K562 (cell line): ENCODE measurements at regions not wholly inside any gene's neighbourhood (a gene's known extent, or its start where the extent isn't known, plus 50 kb on each side); places are given as distances from the start of the nearest gene placed in this dataset.

Experiments used
- BRF2 ChIP-seq: IDR thresholded peaks from 3 replicates; pipeline ENCODE4 v1.6.1; 2011; ENCODE audit warnings: borderline replicate concordance, mild to moderate bottlenecking; ENCODE audit not compliant: insufficient read length, insufficient read depth
- CBX8 ChIP-seq: fragments of 200-600 bp; sonication (generic); IDR thresholded peaks from 2 replicates; pipeline ENCODE4 v1.6.1; 2012; ENCODE audit warnings: borderline replicate concordance, mixed run types, low read depth, mild to moderate bottlenecking, moderate library complexity, mixed read lengths, low read length, control low read depth, inconsistent platforms; ENCODE audit not compliant: poor library complexity, severe bottlenecking; ENCODE audit errors: extremely low read depth
- CTCF ChIP-seq, 3 experiments: IDR thresholded peaks in 2 of 3; conservative IDR thresholded peaks in 1 of 3; 2 replicates each; pipeline ENCODE4 v1.5.1; 2011 to 2012; ENCODE audit warnings: low read length in 3 of 3, mild to moderate bottlenecking in 3 of 3, control low read depth in 2 of 3, improper control_type of control experiment in 1 of 3, inconsistent platforms in 1 of 3, low read depth in 1 of 3, mixed read lengths in 1 of 3, moderate library complexity in 1 of 3; ENCODE audit not compliant: insufficient read depth in 2 of 3
- DPF2 ChIP-seq: fragments of 450-650 bp; IDR thresholded peaks from 2 replicates; pipeline ENCODE4 v1.6.1; 2016
- EP300 ChIP-seq: IDR thresholded peaks from 2 replicates; pipeline ENCODE4 v1.6.1; 2012; ENCODE audit warnings: low read length, improper control_type of control experiment
- PHF8 ChIP-seq: fragments of 200-600 bp; sonication (generic); IDR thresholded peaks from 2 replicates; pipeline ENCODE4 v1.6.1; 2012; ENCODE audit warnings: mixed run types, mild to moderate bottlenecking, inconsistent platforms, low read length, moderate library complexity, borderline replicate concordance
- RAD51 ChIP-seq: fragments of 450-650 bp; IDR thresholded peaks from 2 replicates; pipeline ENCODE4 v1.7.1; 2016; ENCODE audit warnings: low read depth, mild to moderate bottlenecking, borderline replicate concordance

- TF ChIP-seq CBX8 (no peak), RAD51 (no peak), CTCF (IDR thresholded peaks at IDR 0.05 in 2 of 3, conservative IDR thresholded peaks at IDR 0.05 in 1 of 3; ENCODE audit: insufficient read depth in 2 of 3, low read depth in 1 of 3, low read length in 3 of 3) (no peak), DPF2 (no peak), PHF8 (no peak), BRF2 (no peak), EP300 (no peak)
Measured at GRCh38 chr3:71902258-71903111, 117.5 kb upstream of the PROK2 start.
